GM12872 (cell line): ENCODE measurements at regions not wholly inside any gene's neighbourhood (a gene's known extent, or its start where the extent isn't known, plus 50 kb on each side); places are given as distances from the start of the nearest gene placed in this dataset.

Experiments used
- TF ChIP-seq, protein P1 (sequence below): IDR thresholded peaks from 3 replicates; pipeline ENCODE4 v1.5.1; 2011; ENCODE audit warnings: low read depth, mild to moderate bottlenecking, low read length, moderate library complexity; ENCODE audit not compliant: insufficient read depth

GRCh38 chr4:117640836-117641235 lies 393.4 kb upstream of the NDST3 start:
- TF ChIP-seq, protein P1, sequence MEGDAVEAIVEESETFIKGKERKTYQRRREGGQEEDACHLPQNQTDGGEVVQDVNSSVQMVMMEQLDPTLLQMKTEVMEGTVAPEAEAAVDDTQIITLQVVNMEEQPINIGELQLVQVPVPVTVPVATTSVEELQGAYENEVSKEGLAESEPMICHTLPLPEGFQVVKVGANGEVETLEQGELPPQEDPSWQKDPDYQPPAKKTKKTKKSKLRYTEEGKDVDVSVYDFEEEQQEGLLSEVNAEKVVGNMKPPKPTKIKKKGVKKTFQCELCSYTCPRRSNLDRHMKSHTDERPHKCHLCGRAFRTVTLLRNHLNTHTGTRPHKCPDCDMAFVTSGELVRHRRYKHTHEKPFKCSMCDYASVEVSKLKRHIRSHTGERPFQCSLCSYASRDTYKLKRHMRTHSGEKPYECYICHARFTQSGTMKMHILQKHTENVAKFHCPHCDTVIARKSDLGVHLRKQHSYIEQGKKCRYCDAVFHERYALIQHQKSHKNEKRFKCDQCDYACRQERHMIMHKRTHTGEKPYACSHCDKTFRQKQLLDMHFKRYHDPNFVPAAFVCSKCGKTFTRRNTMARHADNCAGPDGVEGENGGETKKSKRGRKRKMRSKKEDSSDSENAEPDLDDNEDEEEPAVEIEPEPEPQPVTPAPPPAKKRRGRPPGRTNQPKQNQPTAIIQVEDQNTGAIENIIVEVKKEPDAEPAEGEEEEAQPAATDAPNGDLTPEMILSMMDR = no peak

GRCh38 chr4:117641519-117641918 lies 392.8 kb upstream of the NDST3 start:
- TF ChIP-seq, protein P1 = no peak

GRCh38 chr4:117654079-117654478 lies 380.2 kb upstream of the NDST3 start:
- TF ChIP-seq, protein P1 = no peak

GRCh38 chr4:117660668-117661067 lies 373.6 kb upstream of the NDST3 start:
- TF ChIP-seq, protein P1 = no peak

GRCh38 chr4:117661091-117662072 lies 372.9 kb upstream of the NDST3 start:
- TF ChIP-seq, protein P1 = no peak

DNA sequence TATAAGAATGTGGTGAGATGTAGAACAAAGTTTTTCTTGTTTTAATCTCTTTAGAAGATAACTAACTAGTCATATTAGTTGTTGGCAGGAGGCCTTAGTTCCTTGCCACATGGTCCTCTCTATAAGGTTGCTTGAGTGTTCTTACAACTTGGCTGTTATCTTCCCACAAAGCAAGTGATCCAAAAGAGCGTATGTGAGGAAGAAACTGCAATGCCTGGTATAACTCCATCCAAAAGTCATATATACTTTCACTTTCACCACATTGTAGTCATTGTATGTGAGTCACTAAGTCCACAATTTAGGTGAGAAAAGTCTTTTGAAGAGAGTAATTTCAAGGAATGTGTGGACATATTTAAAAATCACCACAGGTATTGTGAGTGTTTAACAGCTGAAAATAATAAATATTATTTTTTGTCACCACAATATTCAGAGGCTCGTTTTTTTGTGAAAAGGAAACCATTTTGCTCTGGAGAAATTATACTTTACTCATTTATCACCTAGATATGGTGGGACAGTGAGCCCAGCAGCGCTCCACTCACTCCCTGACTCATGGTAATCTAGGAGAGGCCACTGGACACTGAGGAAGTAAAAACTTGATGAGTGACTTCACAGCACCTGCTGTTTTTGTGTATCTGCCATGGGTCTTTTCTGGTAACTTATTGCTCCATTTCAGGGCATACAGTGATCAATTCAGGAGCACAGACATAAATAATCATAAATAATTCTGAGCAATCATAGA lies 369.4 kb upstream of the NDST3 start:
- TF ChIP-seq, protein P1 = no peak

DNA sequence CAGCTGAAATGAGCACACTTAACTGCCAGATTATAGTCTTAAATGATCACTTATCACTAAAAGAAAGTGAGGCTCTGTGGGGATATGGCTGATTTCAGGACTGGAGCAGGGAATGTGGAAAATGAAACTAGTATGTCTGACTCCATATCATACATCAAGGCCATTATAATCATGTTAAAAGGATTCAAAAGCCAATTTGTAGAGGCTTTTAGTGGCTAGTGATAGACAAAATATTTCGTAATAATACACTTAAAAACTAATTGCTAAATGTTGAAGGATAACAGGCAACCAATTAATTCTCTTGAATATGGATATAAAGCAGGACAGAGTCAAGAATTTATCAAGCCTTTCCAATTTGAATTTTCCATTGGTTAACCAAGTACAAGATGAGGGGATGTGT lies 358.1 kb upstream of the NDST3 start:
- TF ChIP-seq, protein P1 = no peak
